Karpas-422 (cell line): ENCODE measurements at regions not wholly inside any gene's neighbourhood (a gene's known extent, or its start where the extent isn't known, plus 50 kb on each side); places are given as distances from the start of the nearest gene placed in this dataset.
A peak's percentile ranks its signal among the peaks of the same experiment; 100 is the strongest.

Experiments used
- DNase-seq: peaks from one replicate; pipeline ENCODE4 v3.0.0-alpha.2; 2015
- H2AFZ ChIP-seq: fragments of 200-600 bp; sonication (generic); 2 replicates; pipeline ENCODE4 v1.6.1; 2014; ENCODE audit warnings: antibody characterized with exemption, low read length, mixed read lengths
- H3K27ac ChIP-seq: fragments of 200-600 bp; sonication (generic); 2 replicates; pipeline ENCODE4 v1.5.1; 2014; ENCODE audit warnings: mild to moderate bottlenecking, low read length, moderate library complexity
- H3K27me3 ChIP-seq: fragments of 200-600 bp; sonication (generic); 2 replicates; pipeline ENCODE4 v1.6.1; 2014; ENCODE audit warnings: low read length, mixed read lengths
- H3K36me3 ChIP-seq: fragments of 200-600 bp; sonication (generic); 2 replicates; pipeline ENCODE4 v1.6.1; 2014; ENCODE audit warnings: low read length, mixed read lengths; ENCODE audit not compliant: insufficient read depth
- H3K4me1 ChIP-seq: fragments of 200-600 bp; sonication (generic); 2 replicates; pipeline ENCODE4 v1.6.1; 2014; ENCODE audit warnings: mild to moderate bottlenecking, low read length, mixed read lengths
- H3K4me2 ChIP-seq: fragments of 200-600 bp; sonication (generic); 2 replicates; pipeline ENCODE4 v1.6.1; 2014; ENCODE audit warnings: low read length, low read depth, mild to moderate bottlenecking; ENCODE audit not compliant: poor library complexity, severe bottlenecking
- H3K4me3 ChIP-seq: fragments of 200-600 bp; sonication (generic); 2 replicates; pipeline ENCODE4 v1.5.1; 2014; ENCODE audit warnings: mild to moderate bottlenecking, antibody characterized with exemption, low read length, mixed read lengths
- H3K79me2 ChIP-seq: fragments of 200-600 bp; sonication (generic); 2 replicates; pipeline ENCODE4 v1.6.1; 2014; ENCODE audit warnings: mild to moderate bottlenecking, low read length, mixed read lengths
- H3K9ac ChIP-seq: fragments of 200-600 bp; sonication (generic); 2 replicates; pipeline ENCODE4 v1.6.0; 2014; ENCODE audit warnings: low read length
- H3K9me2 ChIP-seq: fragments of 200-600 bp; sonication (generic), shearing (Covaris generic); replicated peaks from 2 replicates; pipeline ENCODE4 v1.6.0; 2014; ENCODE audit warnings: mild to moderate bottlenecking, low read length, moderate library complexity; ENCODE audit not compliant: insufficient read depth
- H3K9me3 ChIP-seq: fragments of 300-700, 200-600 bp; sonication (generic); 2 replicates; pipeline ENCODE4 v1.6.1; 2014; ENCODE audit warnings: low read length, mixed read lengths
- H4K20me1 ChIP-seq: fragments of 200-600 bp; sonication (generic); 2 replicates; pipeline ENCODE4 v1.6.1; 2014; ENCODE audit warnings: mild to moderate bottlenecking, antibody characterized with exemption, low read length, low read depth; ENCODE audit not compliant: insufficient read depth

DNA sequence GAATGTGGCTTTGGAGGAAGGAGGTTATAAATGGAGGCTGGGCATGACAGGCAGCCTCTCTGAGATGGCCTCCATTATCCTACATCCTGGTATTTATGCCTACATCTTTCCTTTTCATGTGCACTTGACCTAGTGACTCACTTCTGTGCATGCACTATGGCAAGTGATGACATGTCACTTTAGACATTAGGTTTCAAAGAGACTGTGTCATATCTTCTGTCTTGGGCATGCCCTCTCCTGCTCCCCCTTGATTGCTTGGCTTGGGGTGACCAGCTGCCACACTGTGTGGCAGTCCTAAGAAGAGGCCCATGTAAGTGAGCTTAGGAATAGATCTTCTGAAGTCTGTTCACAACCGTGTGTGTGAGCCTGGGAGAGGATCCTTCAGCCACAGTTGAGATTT lies 472.8 kb downstream of the FGF9 start:
- Histone ChIP-seq H3K9me3 (no peaks in the 10 kb centered on the region), H3K36me3 (no peaks in the 10 kb centered on the region), H4K20me1 (no peaks in the 10 kb centered on the region), H2AFZ (no peak overlapping the region), H3K4me2 (no peak overlapping the region), H3K4me3 (no peak overlapping the region), H3K9ac (no peak overlapping the region), H3K9me2 (no peaks in the 10 kb centered on the region), H3K79me2 (no peaks in the 10 kb centered on the region), H3K27ac (no peak overlapping the region), H3K27me3 (0 out of 2 replicates have a peak, but pooled peaks cover 3% of the 10 kb centered on the region), H3K4me1 (no peaks in the 10 kb centered on the region)
- DNase-seq = no peak

DNA sequence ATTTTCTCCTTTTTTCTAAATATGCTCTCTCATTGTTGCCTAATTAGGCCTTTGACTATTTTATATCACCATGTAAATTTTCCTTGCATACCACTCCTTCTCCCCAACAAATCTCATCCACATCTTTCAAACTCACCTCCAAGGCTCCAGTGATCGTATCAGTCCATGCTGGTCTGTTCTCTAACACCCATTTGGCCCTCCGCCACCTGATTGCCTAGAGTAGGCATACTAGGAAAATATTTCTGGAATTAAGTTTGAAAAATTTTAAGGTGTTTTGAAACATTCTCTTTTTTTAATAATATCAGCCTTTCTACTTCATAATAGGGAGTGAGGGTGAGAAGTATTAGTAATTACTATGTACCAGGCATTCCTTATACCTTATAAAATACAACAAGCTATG lies 473.9 kb downstream of the FGF9 start:
- H3K79me2 ChIP-seq = no peaks in the 10 kb centered on the region
- no peaks in the 10 kb centered on the region for H3K4me1 ChIP-seq
- H3K36me3 ChIP-seq = no peaks in the 10 kb centered on the region
- H3K27ac ChIP-seq = no peak overlapping the region
- H3K27me3 ChIP-seq = 0 out of 2 replicates have a peak, but pooled peaks cover 3% of the 10 kb centered on the region
- H3K9me3 ChIP-seq = no peaks in the 10 kb centered on the region
- H2AFZ ChIP-seq = no peak overlapping the region
- no peaks in the 10 kb centered on the region for H3K9me2 ChIP-seq
- no peak overlapping the region for H3K4me3 ChIP-seq
- no peaks in the 10 kb centered on the region for H4K20me1 ChIP-seq
- DNase-seq = no peak
- H3K9ac ChIP-seq = no peak overlapping the region
- H3K4me2 ChIP-seq = no peak overlapping the region

DNA sequence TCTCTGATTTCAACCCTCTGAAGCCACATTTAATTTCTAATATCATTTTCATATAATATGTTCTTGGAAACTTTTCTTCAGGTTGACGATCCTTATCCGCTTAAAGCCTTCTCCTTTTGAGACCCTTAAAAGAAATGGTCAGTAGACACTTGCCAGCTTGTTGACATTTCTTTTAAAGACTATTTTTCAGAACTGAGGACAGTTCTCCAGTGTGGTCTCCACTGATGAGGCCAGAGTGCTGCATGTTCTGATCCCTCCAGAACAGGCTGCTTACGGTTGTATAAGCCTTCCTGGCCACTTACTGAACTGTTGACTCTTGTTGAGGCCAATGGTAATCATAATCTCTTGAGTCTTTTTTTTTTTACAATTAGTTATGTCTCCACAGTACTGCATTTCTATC lies 477.3 kb downstream of the FGF9 start:
- no peak for DNase-seq
- Histone ChIP-seq H3K27me3 (peaks cover 6% of the 10 kb centered on the region; the same call in 1 of the 2 replicates), H3K4me2 (no peak overlapping the region), H3K36me3 (no peaks in the 10 kb centered on the region), H3K9me2 (no peaks in the 10 kb centered on the region), H3K9me3 (no peaks in the 10 kb centered on the region), H3K4me1 (no peaks in the 10 kb centered on the region), H2AFZ (no peak overlapping the region), H3K4me3 (no peak overlapping the region), H3K27ac (no peak overlapping the region), H3K9ac (no peak overlapping the region), H3K79me2 (no peaks in the 10 kb centered on the region), H4K20me1 (no peaks in the 10 kb centered on the region)

DNA sequence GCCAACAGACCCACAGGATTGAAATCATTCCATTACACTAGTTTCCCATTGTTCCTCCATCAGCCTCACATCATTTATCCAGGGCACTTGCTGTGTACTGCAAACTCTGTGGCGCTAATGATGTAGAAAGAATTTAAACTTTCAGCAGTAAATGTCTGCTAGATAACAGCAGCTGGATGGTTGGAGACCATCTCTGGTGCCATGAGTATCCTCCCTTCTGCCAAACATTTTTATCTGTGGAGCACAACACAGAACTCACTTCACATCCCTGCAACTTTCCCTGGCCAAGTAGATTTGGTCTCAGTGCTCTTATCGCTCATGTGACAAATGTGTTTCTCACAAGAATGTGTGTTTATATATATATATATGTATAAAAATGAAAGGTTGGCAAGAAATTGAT lies 481.9 kb downstream of the FGF9 start:
- H3K27ac ChIP-seq = no peak overlapping the region
- peaks cover 3% of the 10 kb centered on the region; the same call in 1 of the 2 replicates for H3K27me3 ChIP-seq
- no peaks in the 10 kb centered on the region for H3K9me3 ChIP-seq
- H3K4me2 ChIP-seq = no peak overlapping the region
- no peak overlapping the region for H3K4me3 ChIP-seq
- no peak overlapping the region for H2AFZ ChIP-seq
- H3K4me1 ChIP-seq = no peaks in the 10 kb centered on the region
- H4K20me1 ChIP-seq = no peaks in the 10 kb centered on the region
- H3K79me2 ChIP-seq = no peaks in the 10 kb centered on the region
- no peak for DNase-seq
- no peaks in the 10 kb centered on the region for H3K9me2 ChIP-seq
- H3K9ac ChIP-seq = no peak overlapping the region
- H3K36me3 ChIP-seq = no peaks in the 10 kb centered on the region

DNA sequence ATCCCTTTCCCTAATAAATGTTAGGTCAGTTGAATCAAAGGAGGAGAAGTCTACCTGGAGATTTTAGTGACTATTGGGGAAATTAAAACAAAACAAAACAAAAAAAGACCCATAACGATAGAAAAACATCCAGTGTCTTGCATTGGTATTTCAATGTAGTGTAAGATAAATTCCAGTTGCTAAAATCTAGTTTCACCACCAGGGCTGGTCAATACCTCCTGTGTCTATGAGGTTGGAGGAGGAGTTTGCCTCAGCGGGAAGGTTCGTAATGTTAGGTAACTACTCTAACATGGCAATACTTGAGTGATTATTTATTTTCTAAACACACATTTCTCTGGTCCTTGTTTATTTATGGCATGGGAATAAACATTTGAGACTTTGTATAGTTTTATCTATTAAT lies 483.2 kb downstream of the FGF9 start:
- H3K36me3 ChIP-seq = no peaks in the 10 kb centered on the region
- no peak for DNase-seq
- H3K27me3 ChIP-seq = peaks cover 3% of the 10 kb centered on the region; the same call in 1 of the 2 replicates
- H3K27ac ChIP-seq = no peak overlapping the region
- no peak overlapping the region for H3K4me3 ChIP-seq
- no peak overlapping the region for H3K4me2 ChIP-seq
- no peaks in the 10 kb centered on the region for H3K9me2 ChIP-seq
- H4K20me1 ChIP-seq = no peaks in the 10 kb centered on the region
- no peaks in the 10 kb centered on the region for H3K9me3 ChIP-seq
- H3K9ac ChIP-seq = no peak overlapping the region
- H2AFZ ChIP-seq = no peak overlapping the region
- no peaks in the 10 kb centered on the region for H3K79me2 ChIP-seq
- no peaks in the 10 kb centered on the region for H3K4me1 ChIP-seq

DNA sequence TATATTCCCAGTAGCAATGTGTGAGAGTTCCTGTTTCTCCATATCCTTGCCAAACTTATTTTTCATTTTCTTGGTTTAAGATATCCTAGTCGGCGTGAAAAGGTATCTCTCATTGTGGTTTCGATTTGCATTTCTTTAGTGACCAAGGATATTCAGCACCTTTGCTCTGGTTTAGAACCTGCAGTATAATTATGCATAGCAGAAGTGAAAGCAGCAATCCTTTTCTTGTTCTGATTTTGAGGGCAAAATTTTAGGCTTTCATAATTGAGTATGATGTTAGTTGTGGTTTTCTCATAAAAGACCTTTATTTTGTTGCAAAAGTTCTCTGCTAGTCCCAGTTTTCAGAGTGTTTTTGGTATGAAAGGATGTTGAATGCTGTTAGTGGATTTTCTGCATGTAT lies 491.0 kb downstream of the FGF9 start:
- H3K9me2 ChIP-seq = no peaks in the 10 kb centered on the region
- no peaks in the 10 kb centered on the region for H4K20me1 ChIP-seq
- no peaks in the 10 kb centered on the region for H3K9me3 ChIP-seq
- H2AFZ ChIP-seq = no peak overlapping the region
- H3K4me3 ChIP-seq = no peak overlapping the region
- peak; percentile 41 for DNase-seq
- no peak overlapping the region for H3K27ac ChIP-seq
- no peaks in the 10 kb centered on the region; the same call in 1 of the 2 replicates for H3K27me3 ChIP-seq
- peak overlapping the region; percentile 10 for H3K4me2 ChIP-seq
- peaks cover 11% of the 10 kb centered on the region for H3K4me1 ChIP-seq
- H3K9ac ChIP-seq = no peak overlapping the region
- H3K79me2 ChIP-seq = no peaks in the 10 kb centered on the region
- H3K36me3 ChIP-seq = no peaks in the 10 kb centered on the region

DNA sequence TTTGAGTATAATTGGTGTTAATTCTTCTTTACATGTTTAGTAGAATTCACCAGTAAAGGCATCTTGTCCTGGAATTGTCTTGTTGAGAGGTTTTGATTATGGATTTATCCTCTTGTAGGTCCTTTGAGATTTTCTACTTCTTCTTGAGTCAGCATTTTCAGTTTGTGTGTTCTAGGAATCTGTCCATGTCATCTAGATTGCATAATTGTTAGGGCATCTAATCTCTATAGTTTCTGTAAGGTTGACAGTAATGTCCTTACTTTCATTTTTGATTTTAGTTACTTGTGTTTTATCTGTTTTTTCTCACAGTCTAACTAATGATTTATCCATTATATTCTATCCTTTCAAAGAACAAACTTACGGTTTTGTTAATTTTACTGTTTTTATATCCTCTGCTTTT lies 492.0 kb downstream of the FGF9 start:
- Histone ChIP-seq H3K4me1 (peaks cover 11% of the 10 kb centered on the region), H3K9me2 (no peaks in the 10 kb centered on the region), H4K20me1 (no peaks in the 10 kb centered on the region), H3K9me3 (no peaks in the 10 kb centered on the region), H2AFZ (no peak overlapping the region), H3K36me3 (no peaks in the 10 kb centered on the region), H3K79me2 (no peaks in the 10 kb centered on the region), H3K27me3 (no peaks in the 10 kb centered on the region; the same call in 1 of the 2 replicates), H3K9ac (no peak overlapping the region), H3K4me2 (no peak overlapping the region), H3K27ac (no peak overlapping the region), H3K4me3 (no peak overlapping the region)
- DNase-seq = no peak

DNA sequence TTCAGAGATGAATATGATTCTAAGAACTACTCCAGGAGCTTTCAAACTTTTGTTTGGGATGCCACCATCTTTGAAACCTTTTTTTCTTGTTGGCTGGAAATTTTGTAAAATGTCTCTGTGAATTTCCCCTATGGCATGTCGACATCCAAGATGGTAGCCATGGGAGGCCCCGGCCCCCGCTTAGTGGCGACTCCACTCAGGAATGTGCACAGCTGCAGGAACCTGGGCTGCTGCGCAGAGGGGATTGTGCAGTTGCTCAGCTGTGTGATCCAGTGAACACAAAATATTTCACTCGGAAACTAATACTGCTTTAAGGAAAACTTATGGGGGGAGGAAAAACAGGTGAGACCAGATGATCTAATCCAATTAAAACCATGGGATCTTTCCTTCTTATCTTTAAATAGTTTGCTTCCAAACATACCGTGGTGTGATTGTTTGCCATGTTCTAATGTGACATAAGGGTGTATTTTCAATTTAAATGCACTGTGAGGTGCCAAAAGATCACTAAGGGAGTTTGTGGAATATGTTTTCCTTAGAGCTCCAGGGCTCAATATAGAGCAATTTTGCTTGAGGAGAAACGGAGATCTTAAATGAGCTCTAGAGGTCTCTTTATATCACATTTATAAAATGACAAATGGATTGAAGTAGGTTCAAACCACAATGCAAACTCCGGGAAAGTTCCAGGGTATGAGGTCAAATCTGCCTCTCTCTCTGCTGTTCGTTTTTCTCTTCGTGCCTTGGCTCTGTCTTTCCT lies 497.7 kb downstream of the FGF9 start:
- no peak overlapping the region for H2AFZ ChIP-seq
- no peaks in the 10 kb centered on the region for H3K4me1 ChIP-seq
- no peak overlapping the region for H3K27ac ChIP-seq
- H3K9ac ChIP-seq = no peak overlapping the region
- no peaks in the 10 kb centered on the region for H3K9me3 ChIP-seq
- H3K9me2 ChIP-seq = no peaks in the 10 kb centered on the region
- no peak overlapping the region for H3K4me2 ChIP-seq
- no peak for DNase-seq
- H3K27me3 ChIP-seq = no peaks in the 10 kb centered on the region
- H3K4me3 ChIP-seq = no peak overlapping the region
- no peaks in the 10 kb centered on the region for H4K20me1 ChIP-seq
- H3K36me3 ChIP-seq = no peaks in the 10 kb centered on the region
- no peaks in the 10 kb centered on the region for H3K79me2 ChIP-seq
